ENCODE measurements at regions not wholly inside any gene's neighbourhood (a gene's known extent, or its start where the extent isn't known, plus 50 kb on each side); places are given as distances from the start of the nearest gene placed in this dataset.

GRCh38 chr6:15073883-15074465, 171.9 kb upstream of the JARID2 start:
- whole genome bisulfite sequencing (ENCODE audit: low lambda C conversion rate), result 59% methylated on average over 14 of the region's 14 CpGs
- Histone ChIP-seq H4K20me1 (ENCODE audit: insufficient read depth, low read length) (no peaks in the 10 kb centered on the region), H3K36me3 (replicated peaks in 1 of 2; ENCODE audit: control insufficient read depth in 1 of 2, insufficient read depth in 2 of 2, low read length in 2 of 2) (no peaks in the 10 kb centered on the region), H3K9me3 (ENCODE audit: low read length) (no peaks in the 10 kb centered on the region), H3K9ac (ENCODE audit: insufficient read depth, low read depth, low read length) (no peak overlapping the region), H3K27me3 (ENCODE audit: control insufficient read depth in 1 of 2, insufficient read depth in 2 of 2, low read length in 2 of 2) (no peaks in the 10 kb centered on the region), H3K27ac (ENCODE audit: extremely low read length, insufficient read depth, low read length) (no peak overlapping the region), H3K4me1 (ENCODE audit: insufficient read depth, low read length) (peaks cover under 1% of the 10 kb centered on the region; the same call in 1 of the 2 replicates), H3K4me3 (replicated peaks in 1 of 3; ENCODE audit: insufficient read depth in 1 of 3, low read depth in 2 of 3, low read length in 3 of 3) (no peak overlapping the region), H3K79me2 (ENCODE audit: insufficient read depth, low read length) (no peaks in the 10 kb centered on the region), H2AFZ (ENCODE audit: low read length) (no peak overlapping the region), H3K4me2 (ENCODE audit: low read depth, low read length) (no peak overlapping the region)
- TF ChIP-seq USF2 (IDR thresholded peaks at IDR 0.05; ENCODE audit: low read depth, low read length) (peak; percentile 52), USF2 (CRISPR knock-in tag; IDR thresholded peaks at IDR 0.05; ENCODE audit: borderline replicate concordance) (no peak), JUNB (CRISPR knock-in tag; IDR thresholded peaks at IDR 0.05; ENCODE audit: borderline replicate concordance) (no peak), ARHGAP35 (CRISPR knock-in tag; IDR thresholded peaks at IDR 0.05; ENCODE audit: borderline replicate concordance) (no peak), LCORL (IDR thresholded peaks at IDR 0.05) (no peak), LCORL (CRISPR knock-in tag; IDR thresholded peaks at IDR 0.05) (no peak), RAD51 (IDR thresholded peaks at IDR 0.05; ENCODE audit: borderline replicate concordance) (peak; percentile 85; the same call in 1 of the 2 replicates)
- TF ChIP-seq, protein P1, sequence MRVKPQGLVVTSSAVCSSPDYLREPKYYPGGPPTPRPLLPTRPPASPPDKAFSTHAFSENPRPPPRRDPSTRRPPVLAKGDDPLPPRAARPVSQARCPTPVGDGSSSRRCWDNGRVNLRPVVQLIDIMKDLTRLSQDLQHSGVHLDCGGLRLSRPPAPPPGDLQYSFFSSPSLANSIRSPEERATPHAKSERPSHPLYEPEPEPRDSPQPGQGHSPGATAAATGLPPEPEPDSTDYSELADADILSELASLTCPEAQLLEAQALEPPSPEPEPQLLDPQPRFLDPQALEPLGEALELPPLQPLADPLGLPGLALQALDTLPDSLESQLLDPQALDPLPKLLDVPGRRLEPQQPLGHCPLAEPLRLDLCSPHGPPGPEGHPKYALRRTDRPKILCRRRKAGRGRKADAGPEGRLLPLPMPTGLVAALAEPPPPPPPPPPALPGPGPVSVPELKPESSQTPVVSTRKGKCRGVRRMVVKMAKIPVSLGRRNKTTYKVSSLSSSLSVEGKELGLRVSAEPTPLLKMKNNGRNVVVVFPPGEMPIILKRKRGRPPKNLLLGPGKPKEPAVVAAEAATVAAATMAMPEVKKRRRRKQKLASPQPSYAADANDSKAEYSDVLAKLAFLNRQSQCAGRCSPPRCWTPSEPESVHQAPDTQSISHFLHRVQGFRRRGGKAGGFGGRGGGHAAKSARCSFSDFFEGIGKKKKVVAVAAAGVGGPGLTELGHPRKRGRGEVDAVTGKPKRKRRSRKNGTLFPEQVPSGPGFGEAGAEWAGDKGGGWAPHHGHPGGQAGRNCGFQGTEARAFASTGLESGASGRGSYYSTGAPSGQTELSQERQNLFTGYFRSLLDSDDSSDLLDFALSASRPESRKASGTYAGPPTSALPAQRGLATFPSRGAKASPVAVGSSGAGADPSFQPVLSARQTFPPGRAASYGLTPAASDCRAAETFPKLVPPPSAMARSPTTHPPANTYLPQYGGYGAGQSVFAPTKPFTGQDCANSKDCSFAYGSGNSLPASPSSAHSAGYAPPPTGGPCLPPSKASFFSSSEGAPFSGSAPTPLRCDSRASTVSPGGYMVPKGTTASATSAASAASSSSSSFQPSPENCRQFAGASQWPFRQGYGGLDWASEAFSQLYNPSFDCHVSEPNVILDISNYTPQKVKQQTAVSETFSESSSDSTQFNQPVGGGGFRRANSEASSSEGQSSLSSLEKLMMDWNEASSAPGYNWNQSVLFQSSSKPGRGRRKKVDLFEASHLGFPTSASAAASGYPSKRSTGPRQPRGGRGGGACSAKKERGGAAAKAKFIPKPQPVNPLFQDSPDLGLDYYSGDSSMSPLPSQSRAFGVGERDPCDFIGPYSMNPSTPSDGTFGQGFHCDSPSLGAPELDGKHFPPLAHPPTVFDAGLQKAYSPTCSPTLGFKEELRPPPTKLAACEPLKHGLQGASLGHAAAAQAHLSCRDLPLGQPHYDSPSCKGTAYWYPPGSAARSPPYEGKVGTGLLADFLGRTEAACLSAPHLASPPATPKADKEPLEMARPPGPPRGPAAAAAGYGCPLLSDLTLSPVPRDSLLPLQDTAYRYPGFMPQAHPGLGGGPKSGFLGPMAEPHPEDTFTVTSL (CRISPR knock-in tag; IDR thresholded peaks at IDR 0.05; ENCODE audit: borderline replicate concordance), result no peak
- BruUV-seq (replicated peaks), result no TSS peak
- ATAC-seq, result no peak
- ChIA-PET CTCF (ENCODE audit: low intra/inter-chr PET ratio, low total read pairs) (no interaction called here), POLR2A (no interaction called here)
- in situ Hi-C loops (cut with HindIII; ENCODE audit: extremely low pct_ligation_motif_present, low pct_unique_long_range_greater_than_20kb) (no loop called here), intact Hi-C loops (cut with micrococcal nuclease; ENCODE audit: unreplicated experiment) (no loop called here)
- no peak for DNase-seq (ENCODE audit: low spot score)
- FAIRE-seq, result no peak

Measured in HepG2 (cell line).